GM18858 (cell line): ENCODE measurements at regions not wholly inside any gene's neighbourhood (a gene's known extent, or its start where the extent isn't known, plus 50 kb on each side); places are given as distances from the start of the nearest gene placed in this dataset.

Source experiments
- ATAC-seq: cut with Tn5 transposase; IDR thresholded peaks from one replicate; pipeline ENCODE4 v1.9.1; 2021; ENCODE audit not compliant: unreplicated experiment

GRCh38 chr3:43183456-43183855 is 77.6 kb upstream of the POMGNT2 start:
- ATAC-seq = no peak

GRCh38 chr3:43181202-43181821 is 75.4 kb upstream of the POMGNT2 start:
- ATAC-seq = peak; percentile 58

DNA sequence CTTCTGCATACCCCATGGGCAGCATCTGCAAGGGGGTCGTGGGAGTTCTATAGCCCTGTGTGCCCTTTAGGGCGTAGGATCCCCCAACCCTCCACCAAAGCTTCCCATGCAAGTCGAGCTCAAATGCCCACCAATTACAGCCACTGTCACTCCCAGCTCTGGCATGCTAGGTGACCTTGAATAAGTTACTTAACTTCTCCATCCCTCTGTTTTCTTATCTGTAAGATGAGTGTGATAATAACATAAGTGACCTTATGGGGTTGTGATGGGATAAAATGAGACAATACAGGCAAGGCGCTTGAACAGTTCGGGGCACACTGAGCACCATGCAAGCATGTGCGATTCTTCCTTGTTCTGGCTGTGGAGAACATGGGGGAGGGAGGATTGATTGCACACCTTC is 74.8 kb upstream of the POMGNT2 start:
- no peak for ATAC-seq

- peak; percentile 59 for ATAC-seq
Measured at GRCh38 chr3:43180027-43180426, 74.1 kb upstream of the POMGNT2 start.

DNA sequence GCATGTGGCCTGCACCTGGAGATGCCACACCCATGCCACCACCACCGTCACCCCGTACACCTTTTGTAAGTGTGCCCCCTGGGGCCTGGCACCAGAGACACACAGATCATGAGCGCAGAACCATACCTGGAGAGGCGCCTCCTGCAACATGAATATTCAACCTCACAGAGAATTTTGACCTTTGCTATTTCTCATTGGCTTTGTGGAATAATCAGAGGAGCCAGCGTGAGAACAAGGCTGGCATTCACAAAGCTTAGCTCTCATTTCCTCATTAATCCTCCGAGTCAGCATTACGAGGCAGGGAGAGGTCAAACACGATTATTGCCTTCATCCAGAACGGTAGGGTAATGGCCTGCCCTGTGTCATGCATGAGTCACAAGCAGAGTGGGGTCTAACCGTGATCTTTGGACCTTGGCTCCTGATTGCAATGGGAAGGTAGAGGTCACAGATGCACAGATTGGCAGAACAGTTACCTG is 73.0 kb upstream of the POMGNT2 start:
- ATAC-seq = no peak

- no peak for ATAC-seq
Measured at GRCh38 chr3:43177085-43177484, 71.2 kb upstream of the POMGNT2 start.

- ATAC-seq = no peak
Measured at GRCh38 chr3:43176666-43177065, 70.8 kb upstream of the POMGNT2 start.

DNA sequence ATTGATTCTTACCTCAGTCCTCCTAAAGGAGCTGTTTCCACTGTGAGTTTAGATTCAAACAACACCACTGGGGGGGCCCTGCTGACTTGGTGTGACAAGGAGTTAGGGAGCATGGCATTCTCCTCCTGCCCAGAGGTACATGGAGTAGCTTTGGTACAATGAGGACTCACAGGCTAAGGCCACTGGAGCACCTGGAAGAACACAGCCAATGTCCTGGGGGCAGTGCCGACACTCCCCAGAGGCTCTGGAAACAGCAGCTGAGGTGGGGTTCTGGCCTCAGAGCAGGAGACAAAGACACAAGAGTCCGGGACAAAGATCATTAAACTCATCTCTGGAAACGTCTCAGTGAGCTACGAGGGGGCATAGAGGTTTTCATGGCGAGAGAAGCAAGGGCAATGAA is 69.7 kb upstream of the POMGNT2 start:
- no peak for ATAC-seq

- no peak for ATAC-seq
Measured at GRCh38 chr3:43173949-43174348, 68.1 kb upstream of the POMGNT2 start.

DNA sequence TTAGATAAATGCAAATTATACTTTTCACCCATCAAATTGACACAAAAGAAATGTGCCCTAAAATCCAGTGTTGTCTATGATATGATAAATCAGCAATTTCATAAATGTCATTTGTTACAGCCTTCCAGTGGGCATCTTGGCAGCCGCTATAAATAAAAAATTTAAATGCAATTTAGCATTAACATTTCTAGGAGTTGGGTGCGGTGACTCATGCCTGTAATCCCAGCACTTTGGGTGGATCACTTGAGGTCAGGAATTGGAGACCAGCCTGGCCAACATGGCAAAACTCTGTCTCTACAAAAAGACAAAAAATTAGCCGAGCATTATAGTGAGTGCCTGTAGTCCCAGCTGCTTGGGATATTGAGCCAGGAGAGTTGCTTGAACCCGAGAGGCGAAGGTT is 65.9 kb upstream of the POMGNT2 start:
- ATAC-seq = no peak

DNA sequence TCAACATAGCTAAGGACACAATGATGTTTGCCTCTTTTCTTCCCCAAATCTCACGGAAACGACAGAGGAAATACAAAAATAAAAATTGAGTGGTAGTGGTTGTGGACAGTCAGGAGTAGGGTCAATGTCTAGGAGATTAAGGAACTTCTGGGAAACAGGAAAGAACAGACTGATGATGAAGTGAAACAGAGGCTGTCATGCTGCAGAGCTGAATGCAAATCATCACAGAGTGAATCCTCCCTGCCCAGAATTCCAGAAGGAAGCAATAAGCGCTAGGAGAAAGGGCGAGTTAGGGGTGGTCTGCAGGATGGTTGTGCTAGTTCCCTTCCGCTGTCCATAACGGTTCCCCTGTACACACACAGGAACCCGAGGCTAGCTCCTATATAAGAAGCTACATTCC is 64.7 kb upstream of the POMGNT2 start:
- ATAC-seq = no peak

DNA sequence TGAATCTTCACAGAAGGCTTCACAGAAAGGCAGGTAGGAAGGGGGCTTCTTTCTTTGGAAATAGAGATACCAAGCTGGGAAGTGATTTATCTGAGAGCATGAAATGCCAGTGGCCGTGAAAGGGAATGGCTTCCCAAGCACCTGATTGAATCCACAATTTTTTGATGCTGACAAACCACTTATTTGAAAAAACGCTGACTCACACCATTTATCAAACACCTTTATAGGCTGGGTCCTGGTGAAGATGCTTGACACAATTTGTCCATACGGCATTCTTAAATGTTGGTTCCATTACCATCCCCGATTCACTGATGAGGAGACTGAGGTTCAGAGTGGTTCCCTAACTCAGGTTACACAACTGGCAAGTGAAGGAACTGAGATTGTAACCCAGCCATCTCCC is 64.1 kb upstream of the POMGNT2 start:
- no peak for ATAC-seq

- no peak for ATAC-seq
Measured at GRCh38 chr3:43166406-43166805, 60.5 kb upstream of the POMGNT2 start.

GRCh38 chr3:43165786-43166185 is 59.9 kb upstream of the POMGNT2 start:
- ATAC-seq = no peak

DNA sequence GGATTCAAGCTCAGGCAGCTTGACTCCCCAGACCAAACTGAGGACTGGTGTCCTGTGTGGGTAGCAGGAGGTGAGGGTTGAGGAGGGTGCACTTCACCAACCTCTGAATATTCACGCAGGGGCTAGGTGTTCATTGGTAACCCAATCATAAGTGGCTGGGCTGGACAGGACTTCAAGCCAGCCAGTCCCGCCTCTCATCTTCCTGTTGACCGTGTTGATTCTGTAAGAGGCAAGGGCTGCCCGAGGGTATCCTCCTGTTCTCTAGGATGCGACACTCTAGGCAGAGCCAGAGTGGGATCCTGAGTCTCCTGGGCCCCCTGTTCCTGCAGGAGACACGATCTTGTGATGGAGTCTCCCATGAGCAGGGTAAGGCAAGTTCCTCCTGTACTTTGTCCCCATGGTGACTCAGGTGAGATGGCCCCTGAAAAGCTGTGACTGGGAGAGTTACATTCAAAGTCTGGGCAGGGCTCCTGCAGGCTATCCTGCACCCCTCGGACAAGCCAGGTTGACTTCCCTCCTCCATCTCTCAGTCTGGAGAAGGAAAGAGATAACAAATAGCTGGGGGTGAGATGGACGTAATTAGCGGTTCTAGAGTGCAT is 58.1 kb upstream of the POMGNT2 start:
- no peak for ATAC-seq

GRCh38 chr3:43162230-43163084 is 56.6 kb upstream of the POMGNT2 start:
- ATAC-seq = no peak

DNA sequence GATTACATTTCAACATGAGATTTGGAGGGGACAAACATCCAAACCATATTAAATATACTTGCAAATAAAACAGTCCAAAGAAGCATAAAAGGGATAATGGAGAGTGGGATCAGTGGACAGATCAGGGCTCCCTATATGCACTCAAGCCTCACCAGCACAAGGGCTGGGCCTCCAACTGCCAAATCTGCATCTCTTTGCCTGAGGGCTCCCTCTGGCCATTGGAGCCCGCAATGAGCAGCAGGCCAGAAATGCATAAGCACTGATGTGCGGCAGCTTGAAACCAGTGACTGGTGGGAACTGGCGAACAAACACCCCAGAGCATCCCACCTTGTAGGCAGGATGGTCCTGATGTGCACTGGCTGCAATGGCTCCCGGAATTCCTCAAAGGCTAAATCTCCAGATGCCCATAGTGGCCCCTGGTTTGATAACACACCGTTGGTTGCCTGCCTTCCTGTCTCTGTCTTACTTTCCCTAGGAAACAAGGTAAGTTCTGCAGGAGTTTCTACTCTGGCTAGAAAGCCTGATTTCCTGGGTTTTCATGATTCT is 55.9 kb upstream of the POMGNT2 start:
- ATAC-seq = no peak

DNA sequence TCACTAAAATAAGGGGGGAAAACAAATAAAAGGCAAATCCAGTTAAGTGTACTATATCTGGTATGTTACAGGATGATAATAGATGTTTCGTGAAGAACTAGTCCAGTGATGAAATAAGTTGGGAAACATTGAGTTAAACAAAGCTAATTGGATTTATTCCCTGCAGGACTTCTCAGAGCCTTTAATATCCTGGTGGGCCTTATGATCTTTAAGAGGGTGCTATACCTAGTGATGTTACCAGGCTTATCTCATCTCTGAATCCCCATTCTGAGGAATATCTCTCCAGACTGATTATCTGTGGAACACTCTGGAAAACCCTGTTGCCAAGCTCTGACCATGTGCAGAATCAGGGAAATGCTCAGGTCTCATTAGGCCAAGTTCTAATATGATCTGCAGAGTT is 54.8 kb upstream of the POMGNT2 start:
- no peak for ATAC-seq

GRCh38 chr3:43159876-43160255 is 54.0 kb upstream of the POMGNT2 start:
- no peak for ATAC-seq

- no peak for ATAC-seq
Measured at GRCh38 chr3:43159131-43159875, 53.4 kb upstream of the POMGNT2 start.

GRCh38 chr3:43156812-43157455 is 51.1 kb upstream of the POMGNT2 start:
- ATAC-seq = no peak
